Prostate gland (tissue), 2 donors: ENCODE measurements at regions not wholly inside any gene's neighbourhood (a gene's known extent, or its start where the extent isn't known, plus 50 kb on each side); places are given as distances from the start of the nearest gene placed in this dataset.

ENCODE experiments used
- DNase-seq: peaks from one replicate; pipeline ENCODE4 v3.0.0-alpha.2; 2019; ENCODE audit warnings: low spot score
- H3K27ac ChIP-seq, 2 donors: fragments of 200-600 bp; sonication (generic); 2 replicates each; pipeline ENCODE4 v1.5.1; 2017 to 2019
- H3K27me3 ChIP-seq: fragments of 200-600 bp; sonication (generic); replicated peaks from 2 replicates; pipeline ENCODE4 v1.5.1; 2019; ENCODE audit not compliant: insufficient read depth
- H3K36me3 ChIP-seq, 2 donors: fragments of 200-600 bp; sonication (generic); 1 replicate in 1 of 2; 2 replicates in 1 of 2; pipeline versions ENCODE4 v1.5.1 to v1.8.1; 2017 to 2019
- H3K4me1 ChIP-seq: fragments of 200-600 bp; sonication (generic); replicated peaks from 2 replicates; pipeline ENCODE4 v1.5.1; 2019
- H3K4me3 ChIP-seq, 2 donors: fragments of 200-600 bp; sonication (generic); 2 replicates each; pipeline ENCODE4 v1.5.1; 2017 to 2019
- H3K9me3 ChIP-seq: fragments of 200-600 bp; sonication (generic); 2 replicates; pipeline ENCODE4 v1.5.1; 2017
- CTCF ChIP-seq, 4 experiments: fragments of 200-600 bp in 2 of 4; fragments of 450-650 bp in 2 of 4; sonication (generic) in 2 of 4; IDR thresholded peaks; 1 replicate in 3 of 4; 2 replicates in 1 of 4; pipeline ENCODE4 v1.5.1; 2016 to 2019; ENCODE audit warnings: antibody characterized with exemption in 4 of 4, mild to moderate bottlenecking in 2 of 4, moderate library complexity in 2 of 4
- POLR2A ChIP-seq: fragments of 450-650 bp; IDR thresholded peaks from one replicate; pipeline ENCODE4 v1.6.1; 2016; ENCODE audit warnings: antibody characterized with exemption, mild to moderate bottlenecking
- POLR2AphosphoS5 ChIP-seq: sonication (generic); formaldehyde crosslinking; IDR thresholded peaks from one replicate; pipeline ENCODE4 v1.6.1; 2017; ENCODE audit warnings: antibody characterized with exemption
- WGBS: methylation state at CpG from one replicate; pipeline ENCODE4 v1.1.5; 2018; 5-methylcytosine and 5-hydroxymethylcytosine counted together
- intact Hi-C: fragments of 100-400 bp; cut with DNase I; formaldehyde crosslinking; loops from one replicate; pipeline ENCODE4 v1.14.2; 2022

GRCh38 chr9:11097020-11097419, 484.2 kb upstream of the PTPRD start:
- no peak overlapping the region for H3K4me3 ChIP-seq
- no peaks in the 10 kb centered on the region for H3K27me3 ChIP-seq
- no peak for TF ChIP-seq POLR2AphosphoS5
- TF ChIP-seq POLR2A, result no peak
- no peak for TF ChIP-seq CTCF (IDR thresholded peaks at IDR 0.05)
- WGBS, result 78% methylated on average over 1 of the region's 1 CpG
- intact Hi-C loops, result no loop called here
- no peaks in the 10 kb centered on the region for H3K36me3 ChIP-seq
- no peaks in the 10 kb centered on the region for H3K9me3 ChIP-seq
- no peak for DNase-seq
- no peak overlapping the region for H3K27ac ChIP-seq
- no peaks in the 10 kb centered on the region for H3K4me1 ChIP-seq

- no peak overlapping the region for H3K4me3 ChIP-seq
- H3K27me3 ChIP-seq, result no peaks in the 10 kb centered on the region
- H3K27ac ChIP-seq, result no peak overlapping the region
- 70% methylated on average over 2 of the region's 2 CpGs for WGBS
- DNase-seq, result no peak
- TF ChIP-seq POLR2AphosphoS5 (no peak), POLR2A (no peak), CTCF (IDR thresholded peaks at IDR 0.05) (no peak)
- no peaks in the 10 kb centered on the region for H3K9me3 ChIP-seq
- intact Hi-C loops, result no loop called here
- no peaks in the 10 kb centered on the region for H3K4me1 ChIP-seq
- H3K36me3 ChIP-seq, result no peaks in the 10 kb centered on the region
Observed at GRCh38 chr9:11103525-11103924, 490.7 kb upstream of the PTPRD start.

DNA sequence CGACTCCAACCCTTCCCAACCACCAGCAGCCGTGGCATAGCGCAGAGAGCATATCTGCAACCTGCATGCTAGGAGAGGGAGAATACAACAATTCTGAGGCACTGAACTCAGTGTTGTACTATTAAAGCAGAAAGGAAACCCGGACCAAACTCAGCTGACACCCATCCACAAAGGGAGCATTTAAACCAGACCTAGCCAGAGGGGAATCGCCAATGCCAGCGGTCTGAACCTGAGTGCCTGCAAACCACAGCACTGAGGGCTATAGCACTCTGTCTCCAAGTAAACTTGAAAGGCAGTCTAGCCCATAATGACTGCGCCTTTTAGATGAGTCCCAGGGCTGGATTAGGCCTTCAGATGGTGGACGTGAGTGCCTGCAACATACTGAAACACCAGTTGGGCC, 494.4 kb upstream of the PTPRD start:
- TF ChIP-seq POLR2AphosphoS5 (no peak), POLR2A (no peak)
- intact Hi-C loops, result no loop called here
- Histone ChIP-seq H3K27ac (no peak overlapping the region), H3K4me3 (no peak overlapping the region), H3K36me3 (no peaks in the 10 kb centered on the region), H3K27me3 (no peaks in the 10 kb centered on the region), H3K9me3 (no peaks in the 10 kb centered on the region), H3K4me1 (no peaks in the 10 kb centered on the region)
- DNase-seq, result no peak
- 70% methylated on average over 8 of the region's 8 CpGs for WGBS

DNA sequence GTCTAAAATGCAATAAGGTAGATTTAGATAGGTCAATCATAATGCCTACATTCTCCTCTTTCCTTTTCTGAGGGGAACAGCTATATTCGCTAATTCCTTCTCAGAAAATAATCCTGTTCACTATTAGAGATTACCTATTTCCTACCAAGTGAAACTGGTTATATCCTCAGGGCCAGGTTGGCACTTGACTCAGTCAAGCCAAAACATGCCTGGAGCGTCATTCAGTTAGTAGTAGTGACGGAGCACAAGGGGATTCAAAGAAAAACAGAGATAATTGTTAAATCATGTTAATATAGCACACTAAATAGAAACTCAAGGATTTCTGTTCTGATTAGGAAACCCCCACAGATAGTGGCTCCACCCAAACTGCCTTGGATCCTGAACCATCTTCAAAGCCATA, 515.4 kb upstream of the PTPRD start:
- H3K27me3 ChIP-seq, result no peaks in the 10 kb centered on the region
- TF ChIP-seq CTCF (IDR thresholded peaks at IDR 0.05), result no peak
- TF ChIP-seq POLR2A, result no peak
- no peak for TF ChIP-seq POLR2AphosphoS5
- intact Hi-C loops, result no loop called here
- no peaks in the 10 kb centered on the region for H3K9me3 ChIP-seq
- DNase-seq, result no peak
- H3K4me1 ChIP-seq, result no peaks in the 10 kb centered on the region
- no peak overlapping the region for H3K4me3 ChIP-seq
- no peak overlapping the region for H3K27ac ChIP-seq
- 53% methylated on average over 3 of the region's 3 CpGs for WGBS
- no peaks in the 10 kb centered on the region for H3K36me3 ChIP-seq

DNA sequence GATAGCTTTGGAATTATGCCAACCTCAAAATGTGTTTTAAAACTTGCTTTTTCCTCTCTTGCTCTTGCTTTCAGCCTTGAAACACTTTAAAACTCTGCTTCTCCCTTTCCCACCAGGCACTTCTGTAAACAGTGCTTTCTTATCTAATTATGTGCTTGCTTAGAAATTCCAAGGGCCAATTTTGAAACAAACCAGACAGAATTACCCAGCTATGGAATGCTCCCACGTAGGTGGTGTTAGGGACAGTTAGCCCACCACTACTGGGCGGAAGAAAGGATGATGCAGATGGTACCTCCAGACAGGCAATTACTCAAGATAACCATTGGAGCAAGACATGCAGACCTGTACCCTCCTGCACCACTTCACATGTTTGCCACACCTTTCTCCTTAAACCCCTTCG, 523.0 kb upstream of the PTPRD start:
- no peaks in the 10 kb centered on the region for H3K36me3 ChIP-seq
- no peak for DNase-seq
- no peaks in the 10 kb centered on the region for H3K9me3 ChIP-seq
- 46% methylated on average over 3 of the region's 3 CpGs for WGBS
- no peak overlapping the region for H3K27ac ChIP-seq
- no peaks in the 10 kb centered on the region for H3K27me3 ChIP-seq
- H3K4me1 ChIP-seq, result no peaks in the 10 kb centered on the region
- TF ChIP-seq POLR2AphosphoS5, result no peak
- intact Hi-C loops, result no loop called here
- H3K4me3 ChIP-seq, result no peak overlapping the region

DNA sequence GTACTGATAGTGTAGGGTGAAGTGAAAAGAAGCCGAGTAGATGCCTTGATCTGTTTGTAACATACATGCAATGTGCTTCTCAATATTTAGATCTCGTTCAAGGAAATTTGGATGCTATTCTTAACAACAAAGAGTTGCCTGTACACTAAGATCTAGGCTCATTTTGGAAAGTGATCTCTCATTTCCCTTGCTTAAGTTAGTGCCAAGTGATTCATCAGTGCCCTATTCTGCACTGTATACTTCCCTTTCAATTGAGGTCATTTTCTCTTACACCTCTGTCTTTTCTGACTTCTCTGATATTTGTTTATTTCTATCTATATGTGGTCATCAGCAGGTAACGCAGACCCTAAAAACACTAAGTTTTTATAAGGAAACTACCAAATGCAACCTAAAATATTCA, 528.6 kb upstream of the PTPRD start:
- Histone ChIP-seq H3K27ac (no peak overlapping the region), H3K27me3 (no peaks in the 10 kb centered on the region), H3K4me3 (no peak overlapping the region), H3K9me3 (no peaks in the 10 kb centered on the region), H3K4me1 (no peaks in the 10 kb centered on the region), H3K36me3 (no peaks in the 10 kb centered on the region)
- intact Hi-C loops, result no loop called here
- DNase-seq, result no peak
- no peak for TF ChIP-seq CTCF (IDR thresholded peaks at IDR 0.05)
- no peak for TF ChIP-seq POLR2AphosphoS5
- no peak for TF ChIP-seq POLR2A
- 80% methylated on average over 3 of the region's 3 CpGs for WGBS
